ENCODE measurements at regions not wholly inside any gene's neighbourhood (a gene's known extent, or its start where the extent isn't known, plus 50 kb on each side); places are given as distances from the start of the nearest gene placed in this dataset.
"Not testable (repeated sequence)": the region's sequence is repeated elsewhere in the genome, so short reads cannot be mapped to it uniquely, and the experiment has no call there.

DNA sequence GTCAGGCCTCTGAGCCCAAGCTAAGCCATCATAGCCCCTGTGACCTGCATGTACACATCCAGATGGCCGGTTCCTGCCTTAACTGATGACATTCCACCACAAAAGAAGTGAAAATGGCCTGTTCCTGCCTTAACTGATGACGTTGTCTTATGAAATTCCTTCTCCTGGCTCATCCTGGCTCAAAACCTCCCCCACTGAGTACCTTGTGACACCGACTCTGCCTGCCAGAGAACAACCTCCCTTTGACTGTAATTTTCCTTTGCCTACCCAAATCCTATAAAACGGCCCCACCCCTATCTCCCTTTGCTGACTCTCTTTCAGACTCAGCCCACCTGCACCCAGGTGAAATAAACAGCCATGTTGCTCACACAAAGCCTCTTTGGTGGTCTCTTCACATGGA is 77.7 kb upstream of the CCZ1B start:
- not testable (repeated sequence) for DNase-seq (ENCODE audit: low spot score); H3K27ac ChIP-seq; H4K20me1 ChIP-seq (ENCODE audit: insufficient read depth, poor library complexity, severe bottlenecking); H3K36me3 ChIP-seq (replicated peaks; ENCODE audit: insufficient read depth, low read depth); H3K4me1 ChIP-seq (ENCODE audit: insufficient read depth); H3K4me2 ChIP-seq; H3K9me2 ChIP-seq (replicated peaks; ENCODE audit: insufficient read depth); H3K4me3 ChIP-seq; H3K27me3 ChIP-seq; H3K79me2 ChIP-seq; H2AFZ ChIP-seq; H3K9me3 ChIP-seq (ENCODE audit: low read depth)
- 62% methylated on average over 4 of the region's 4 CpGs for WGBS (ENCODE audit: low lambda C conversion rate, missing lambda C conversion rate)

DNA sequence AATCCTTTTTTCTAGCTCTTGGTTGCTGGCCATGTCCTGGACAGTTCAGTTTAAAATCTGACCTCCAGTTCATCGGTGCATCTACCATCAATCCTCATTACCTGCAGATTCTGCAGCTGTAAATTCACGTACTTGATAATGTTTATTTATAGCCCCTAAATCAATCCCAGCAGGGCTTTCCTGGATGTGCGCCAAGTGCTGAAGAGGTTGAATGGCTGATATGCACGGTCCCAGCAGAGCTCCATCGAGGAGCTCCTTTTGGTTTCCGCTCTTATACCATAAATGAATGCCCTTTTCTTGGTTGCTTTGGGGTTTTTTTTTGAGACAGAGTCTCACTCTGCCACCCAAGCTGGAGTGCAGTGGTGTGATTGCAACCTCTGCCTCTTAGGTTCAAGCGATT is 91.2 kb upstream of the CCZ1B start:
- Histone ChIP-seq H3K9me3 (ENCODE audit: low read depth) (no peaks in the 10 kb centered on the region), H3K4me1 (ENCODE audit: insufficient read depth) (no peaks in the 10 kb centered on the region), H3K27ac (no peak overlapping the region), H4K20me1 (ENCODE audit: insufficient read depth, poor library complexity, severe bottlenecking) (no peaks in the 10 kb centered on the region), H3K4me2 (no peak overlapping the region), H3K27me3 (no peaks in the 10 kb centered on the region), H2AFZ (no peak overlapping the region), H3K9me2 (replicated peaks; ENCODE audit: insufficient read depth) (no peaks in the 10 kb centered on the region), H3K36me3 (replicated peaks; ENCODE audit: insufficient read depth, low read depth) (no peaks in the 10 kb centered on the region), H3K4me3 (no peak overlapping the region), H3K79me2 (no peaks in the 10 kb centered on the region)
- no peak for DNase-seq (ENCODE audit: low spot score)
- TF ChIP-seq EZH2phosphoT487 (IDR thresholded peaks at IDR 0.05; ENCODE audit: low read depth, severe bottlenecking, unreplicated experiment) (no peak), EZH2 (IDR thresholded peaks at IDR 0.05; ENCODE audit: borderline replicate concordance) (no peak)
- TF ChIP-seq, protein P1, sequence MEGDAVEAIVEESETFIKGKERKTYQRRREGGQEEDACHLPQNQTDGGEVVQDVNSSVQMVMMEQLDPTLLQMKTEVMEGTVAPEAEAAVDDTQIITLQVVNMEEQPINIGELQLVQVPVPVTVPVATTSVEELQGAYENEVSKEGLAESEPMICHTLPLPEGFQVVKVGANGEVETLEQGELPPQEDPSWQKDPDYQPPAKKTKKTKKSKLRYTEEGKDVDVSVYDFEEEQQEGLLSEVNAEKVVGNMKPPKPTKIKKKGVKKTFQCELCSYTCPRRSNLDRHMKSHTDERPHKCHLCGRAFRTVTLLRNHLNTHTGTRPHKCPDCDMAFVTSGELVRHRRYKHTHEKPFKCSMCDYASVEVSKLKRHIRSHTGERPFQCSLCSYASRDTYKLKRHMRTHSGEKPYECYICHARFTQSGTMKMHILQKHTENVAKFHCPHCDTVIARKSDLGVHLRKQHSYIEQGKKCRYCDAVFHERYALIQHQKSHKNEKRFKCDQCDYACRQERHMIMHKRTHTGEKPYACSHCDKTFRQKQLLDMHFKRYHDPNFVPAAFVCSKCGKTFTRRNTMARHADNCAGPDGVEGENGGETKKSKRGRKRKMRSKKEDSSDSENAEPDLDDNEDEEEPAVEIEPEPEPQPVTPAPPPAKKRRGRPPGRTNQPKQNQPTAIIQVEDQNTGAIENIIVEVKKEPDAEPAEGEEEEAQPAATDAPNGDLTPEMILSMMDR (IDR thresholded peaks at IDR 0.05; ENCODE audit: poor library complexity) = no peak
- 79% methylated on average over 7 of the region's 7 CpGs for WGBS (ENCODE audit: low lambda C conversion rate, missing lambda C conversion rate)

DNA sequence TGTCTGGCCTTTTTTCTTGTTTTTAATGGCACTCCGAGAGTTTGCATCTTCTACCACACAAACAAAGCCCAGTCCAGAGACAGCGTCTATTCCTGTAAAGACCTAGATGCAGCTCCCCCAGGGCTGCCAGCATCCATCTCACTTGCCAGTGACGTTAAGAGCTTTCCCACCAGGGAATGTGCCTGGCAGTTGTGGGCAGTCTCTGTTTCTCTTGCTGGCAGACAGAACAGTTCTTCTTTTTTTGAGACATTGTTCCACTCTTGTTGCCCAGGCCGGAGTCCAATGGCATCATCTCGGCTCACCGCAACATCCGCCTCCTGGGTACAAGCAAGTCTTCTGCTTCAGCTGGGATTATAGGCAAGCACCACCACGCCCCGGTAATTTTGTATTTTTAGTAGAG is 93.1 kb upstream of the CCZ1B start:
- not testable (repeated sequence) for H3K4me1 ChIP-seq (ENCODE audit: insufficient read depth); H3K27me3 ChIP-seq; H3K79me2 ChIP-seq; H3K4me2 ChIP-seq; H3K36me3 ChIP-seq (replicated peaks; ENCODE audit: insufficient read depth, low read depth); DNase-seq (ENCODE audit: low spot score); H2AFZ ChIP-seq; H3K9me3 ChIP-seq (ENCODE audit: low read depth); H4K20me1 ChIP-seq (ENCODE audit: insufficient read depth, poor library complexity, severe bottlenecking); H3K27ac ChIP-seq; H3K4me3 ChIP-seq; H3K9me2 ChIP-seq (replicated peaks; ENCODE audit: insufficient read depth)
- 92% methylated on average over 9 of the region's 9 CpGs for WGBS (ENCODE audit: low lambda C conversion rate, missing lambda C conversion rate)

DNA sequence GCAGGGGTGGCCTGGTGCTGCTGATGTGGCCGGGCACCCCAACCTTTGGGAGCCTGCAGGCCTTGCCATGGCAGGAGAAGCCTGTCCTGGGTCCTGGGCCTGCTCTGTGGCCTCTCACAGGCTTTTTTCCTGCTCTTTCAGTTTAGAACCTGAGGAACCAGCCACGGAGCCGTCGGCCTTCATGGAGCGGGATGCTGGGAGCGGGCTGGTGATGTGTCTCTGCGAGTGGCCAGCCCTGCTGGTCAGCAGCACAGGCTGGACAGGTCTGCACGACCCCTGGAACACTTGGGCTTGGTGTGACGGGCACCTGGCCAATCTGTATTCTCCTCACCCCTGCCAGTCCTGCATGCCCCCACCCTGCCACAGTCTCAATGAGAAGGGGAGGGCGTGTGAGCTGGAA is 98.4 kb upstream of the CCZ1B start:
- not testable (repeated sequence) for DNase-seq (ENCODE audit: low spot score)

DNA sequence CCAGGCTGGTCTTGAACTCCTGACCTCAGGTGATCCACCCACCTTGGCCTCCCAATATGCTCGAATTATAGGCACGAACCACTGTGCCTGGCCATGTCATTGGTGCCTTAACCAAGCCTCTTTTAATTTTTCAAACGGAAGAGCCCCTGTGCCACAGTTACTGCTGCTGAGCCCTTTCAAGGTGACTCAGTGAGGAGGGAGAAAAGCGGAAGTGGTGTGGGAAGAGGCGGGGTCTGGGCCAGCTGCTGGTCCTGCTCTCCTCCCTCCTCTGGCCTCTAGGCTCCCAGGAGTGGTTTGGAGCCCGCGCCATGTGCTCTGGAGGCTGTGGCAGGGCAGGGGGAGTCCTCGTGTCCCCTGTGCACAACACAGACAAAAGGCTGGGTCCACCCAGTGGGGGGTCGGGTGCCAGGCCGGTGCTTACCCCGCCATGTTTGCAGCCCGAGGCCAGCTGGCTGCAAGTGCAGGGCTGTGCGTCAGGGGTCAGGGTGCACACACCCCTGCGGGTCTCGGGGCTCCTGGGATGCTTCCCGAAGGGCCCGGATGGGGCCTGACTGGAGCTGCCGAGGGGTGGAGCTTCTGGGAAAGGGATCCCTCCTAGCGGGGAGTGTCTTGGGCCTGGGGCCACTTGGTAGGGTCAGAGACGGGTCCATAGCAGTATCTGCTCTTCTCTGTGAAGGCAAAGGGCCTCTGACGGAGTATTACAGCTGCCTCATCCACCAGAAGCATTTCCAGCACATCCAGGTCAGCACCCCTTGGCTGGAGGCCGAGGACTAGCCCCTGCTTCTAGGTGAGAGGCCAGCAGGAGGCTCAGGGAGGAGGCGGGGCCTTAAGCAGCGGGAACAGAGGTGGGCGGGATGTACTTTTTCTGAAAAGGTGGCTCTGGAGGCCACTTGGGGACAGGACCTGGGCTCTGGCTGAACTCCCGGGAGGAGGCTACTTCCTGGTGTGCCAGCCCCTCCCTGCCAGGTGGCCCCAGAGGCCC is 100.4 kb upstream of the CCZ1B start:
- H3K79me2 ChIP-seq; H3K36me3 ChIP-seq (replicated peaks; ENCODE audit: insufficient read depth, low read depth); H4K20me1 ChIP-seq (ENCODE audit: insufficient read depth, poor library complexity, severe bottlenecking); H2AFZ ChIP-seq; H3K4me1 ChIP-seq (ENCODE audit: insufficient read depth); H3K4me2 ChIP-seq; H3K27me3 ChIP-seq; DNase-seq (ENCODE audit: low spot score); H3K4me3 ChIP-seq; H3K9me2 ChIP-seq (replicated peaks; ENCODE audit: insufficient read depth); H3K9me3 ChIP-seq (ENCODE audit: low read depth); H3K27ac ChIP-seq: not testable (repeated sequence)
- 85% methylated on average over 26 of the region's 26 CpGs for WGBS (ENCODE audit: low lambda C conversion rate, missing lambda C conversion rate)

More for the DNA sequence above, 98.4 kb upstream of the CCZ1B start:
- H4K20me1 ChIP-seq (ENCODE audit: insufficient read depth, poor library complexity, severe bottlenecking); H3K9me2 ChIP-seq (replicated peaks; ENCODE audit: insufficient read depth); H2AFZ ChIP-seq; H3K4me3 ChIP-seq; H3K9me3 ChIP-seq (ENCODE audit: low read depth); H3K4me2 ChIP-seq; H3K27me3 ChIP-seq; H3K36me3 ChIP-seq (replicated peaks; ENCODE audit: insufficient read depth, low read depth); H3K27ac ChIP-seq; H3K4me1 ChIP-seq (ENCODE audit: insufficient read depth); H3K79me2 ChIP-seq: not testable (repeated sequence)
- 97% methylated on average over 8 of the region's 10 CpGs for WGBS (ENCODE audit: low lambda C conversion rate, missing lambda C conversion rate)

DNA sequence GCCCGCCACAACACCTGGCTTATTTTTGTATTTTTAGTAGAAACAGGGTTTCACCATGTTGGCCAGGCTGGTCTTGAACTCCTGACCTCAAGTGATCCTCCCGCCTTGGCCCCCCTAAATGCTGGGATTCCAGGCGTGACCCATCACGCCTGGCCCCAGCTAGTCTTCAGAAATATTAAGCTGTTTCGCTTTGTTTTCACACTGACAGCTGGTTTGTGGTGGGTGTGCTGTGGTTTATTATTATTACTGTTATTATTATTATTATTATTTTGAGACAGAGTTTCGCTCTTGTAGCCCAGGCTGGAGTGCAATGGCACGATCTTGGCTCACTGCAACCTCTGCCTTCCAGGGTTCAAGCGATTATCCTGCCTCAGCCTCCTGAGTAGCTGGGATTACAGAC is 101.6 kb upstream of the CCZ1B start:
- not testable (repeated sequence) for H3K4me3 ChIP-seq; H3K9me2 ChIP-seq (replicated peaks; ENCODE audit: insufficient read depth); DNase-seq (ENCODE audit: low spot score); H3K9me3 ChIP-seq (ENCODE audit: low read depth); H3K27ac ChIP-seq; H3K4me2 ChIP-seq; H3K36me3 ChIP-seq (replicated peaks; ENCODE audit: insufficient read depth, low read depth); H3K79me2 ChIP-seq; H3K27me3 ChIP-seq; H4K20me1 ChIP-seq (ENCODE audit: insufficient read depth, poor library complexity, severe bottlenecking); H3K4me1 ChIP-seq (ENCODE audit: insufficient read depth); H2AFZ ChIP-seq
- WGBS (ENCODE audit: low lambda C conversion rate, missing lambda C conversion rate) = 95% methylated on average over 8 of the region's 8 CpGs

DNA sequence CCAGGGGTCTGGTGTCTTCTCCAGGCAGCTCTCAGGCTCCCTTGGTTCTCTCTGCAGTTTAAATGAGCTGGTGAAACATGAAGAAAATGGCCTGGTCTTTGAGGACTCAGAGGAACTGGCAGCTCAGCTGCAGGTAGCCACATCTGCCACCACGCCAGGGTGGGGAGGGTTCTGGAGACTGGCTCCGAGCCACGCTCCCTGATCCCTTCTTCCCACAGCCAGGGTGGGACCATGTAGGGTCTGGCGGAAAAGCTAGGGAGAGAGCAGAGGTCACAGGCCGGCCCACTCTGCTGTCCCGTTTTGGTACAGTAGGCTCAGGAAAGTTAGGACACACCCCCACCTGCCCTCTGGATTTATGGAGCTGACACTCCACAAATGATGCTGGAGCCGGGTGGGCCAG is 103.5 kb upstream of the CCZ1B start:
- H4K20me1 ChIP-seq (ENCODE audit: insufficient read depth, poor library complexity, severe bottlenecking); H3K79me2 ChIP-seq: not testable (repeated sequence)
- 93% methylated on average over 7 of the region's 7 CpGs for WGBS (ENCODE audit: low lambda C conversion rate, missing lambda C conversion rate)

More for the DNA sequence above, 103.5 kb upstream of the CCZ1B start:
- not testable (repeated sequence) for H3K27ac ChIP-seq; H3K4me2 ChIP-seq; H3K9me2 ChIP-seq (replicated peaks; ENCODE audit: insufficient read depth); H3K27me3 ChIP-seq; H3K36me3 ChIP-seq (replicated peaks; ENCODE audit: insufficient read depth, low read depth); DNase-seq (ENCODE audit: low spot score); H3K4me3 ChIP-seq; H2AFZ ChIP-seq; H3K4me1 ChIP-seq (ENCODE audit: insufficient read depth); H3K9me3 ChIP-seq (ENCODE audit: low read depth)
